HG03025 (cell line): ENCODE measurements at regions not wholly inside any gene's neighbourhood (a gene's known extent, or its start where the extent isn't known, plus 50 kb on each side); places are given as distances from the start of the nearest gene placed in this dataset.
"Not testable (repeated sequence)": the region's sequence is repeated elsewhere in the genome, so short reads cannot be mapped to it uniquely, and the experiment has no call there.

Experiments
- ATAC-seq: cut with Tn5 transposase; IDR thresholded peaks from one replicate; pipeline ENCODE4 v1.9.1; 2021; ENCODE audit warnings: mild to moderate bottlenecking, moderate library complexity; ENCODE audit not compliant: unreplicated experiment, low FRiP score

DNA sequence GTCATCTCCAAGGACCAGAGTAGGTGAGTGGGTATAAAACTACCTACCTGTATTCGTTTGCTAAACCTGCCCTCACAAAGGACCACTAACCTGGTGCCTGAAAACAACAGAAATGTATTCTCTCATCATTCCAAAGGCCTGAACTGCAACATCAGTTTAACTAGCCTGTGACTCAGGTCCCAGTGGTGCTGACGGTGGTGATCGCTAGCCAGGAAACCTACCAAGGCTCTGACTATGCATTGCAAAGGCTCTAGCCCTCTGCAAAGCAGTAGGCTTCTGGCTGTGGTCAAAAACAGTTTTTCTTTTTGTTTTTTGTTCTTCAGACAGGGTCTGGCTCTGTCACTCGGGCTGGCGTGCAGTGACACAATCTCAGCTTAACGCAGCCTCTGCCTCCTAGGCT is 107.5 kb downstream of the NPTX2 start:
- ATAC-seq: no peak

DNA sequence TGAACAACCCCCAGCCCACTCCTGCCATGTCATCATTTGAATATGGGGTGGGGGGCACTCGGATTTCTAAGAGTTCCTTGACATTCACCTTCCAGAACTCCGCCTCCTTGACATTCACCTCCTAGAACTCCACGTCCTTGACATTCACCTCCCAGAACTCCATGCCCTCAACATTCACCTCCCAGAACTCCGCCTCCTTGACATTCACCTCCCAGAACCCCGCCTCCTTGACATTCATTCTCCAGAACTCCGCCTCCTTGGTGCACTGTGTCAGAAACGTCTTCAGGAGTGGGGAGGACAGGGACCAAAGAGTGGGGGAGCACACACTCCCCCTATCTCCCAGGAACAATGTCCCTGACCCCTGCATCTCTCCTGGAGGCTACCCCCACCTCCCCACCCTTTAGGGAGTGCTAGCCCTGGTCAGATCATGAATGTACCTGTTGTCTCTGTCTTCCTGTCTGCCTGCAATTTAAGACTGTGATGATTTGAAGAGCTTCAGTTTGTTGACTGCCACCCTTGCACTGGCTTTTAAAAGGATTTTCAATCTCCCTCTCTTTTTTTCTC is 110.1 kb downstream of the NPTX2 start:
- no peak for ATAC-seq

DNA sequence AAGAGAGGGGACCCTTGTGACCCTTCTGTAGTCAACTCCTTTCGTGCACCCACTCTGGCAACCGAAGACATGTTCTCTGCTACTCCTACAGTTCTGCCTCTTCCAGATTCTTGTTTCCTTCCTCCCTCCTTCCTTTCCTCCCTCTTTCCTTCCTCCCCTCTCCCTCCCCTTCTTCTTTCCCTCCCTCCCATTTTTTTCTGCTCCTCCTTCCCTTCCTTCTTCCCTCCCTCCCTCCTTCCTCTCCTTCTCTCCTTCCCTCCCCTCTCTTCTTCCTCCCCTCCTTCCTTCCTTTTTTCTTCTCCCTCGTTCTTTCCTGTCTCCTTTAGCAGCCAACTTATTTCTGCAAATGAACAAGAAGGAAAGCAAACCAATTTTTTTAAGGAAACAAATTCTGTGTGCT is 111.5 kb downstream of the NPTX2 start:
- ATAC-seq: no peak

DNA sequence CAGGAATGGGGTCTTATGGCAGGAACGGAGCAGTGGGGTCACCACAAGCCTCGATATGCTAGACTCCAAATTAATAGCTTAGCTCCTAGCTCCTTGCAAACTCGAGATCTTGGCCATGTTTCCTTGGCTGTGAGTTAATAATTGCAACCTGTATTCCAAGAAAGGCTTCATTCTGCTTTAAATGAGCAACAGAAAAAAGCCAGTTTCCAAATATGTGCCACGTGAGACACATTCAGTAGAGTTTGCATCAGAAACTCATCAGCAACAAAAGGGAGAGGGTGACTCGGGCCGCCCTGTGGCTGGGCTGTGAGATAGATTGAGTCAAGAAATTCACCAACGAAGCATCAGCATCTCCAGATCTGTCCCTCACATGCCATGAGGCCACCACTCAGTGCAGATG is 112.0 kb downstream of the NPTX2 start:
- ATAC-seq: no peak

DNA sequence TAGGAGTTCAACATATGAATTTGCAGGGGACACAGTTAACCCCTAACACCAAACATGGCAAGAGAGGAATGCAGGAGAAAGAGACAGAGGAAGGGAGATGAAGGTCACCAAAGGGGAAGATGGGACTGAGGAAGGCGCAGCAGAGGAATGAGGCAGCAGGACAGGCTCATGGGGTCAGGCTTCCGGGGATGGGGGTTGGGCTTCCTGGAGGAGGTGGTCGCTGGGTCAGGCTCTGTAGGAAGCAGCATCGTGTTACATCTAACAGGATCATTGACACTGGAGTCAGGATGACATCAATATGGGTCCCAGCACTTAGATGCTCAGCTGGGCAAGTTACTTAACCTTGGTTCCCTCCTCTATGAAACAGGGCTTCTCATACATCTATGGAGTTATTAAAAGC is 113.2 kb downstream of the NPTX2 start:
- ATAC-seq: no peak

DNA sequence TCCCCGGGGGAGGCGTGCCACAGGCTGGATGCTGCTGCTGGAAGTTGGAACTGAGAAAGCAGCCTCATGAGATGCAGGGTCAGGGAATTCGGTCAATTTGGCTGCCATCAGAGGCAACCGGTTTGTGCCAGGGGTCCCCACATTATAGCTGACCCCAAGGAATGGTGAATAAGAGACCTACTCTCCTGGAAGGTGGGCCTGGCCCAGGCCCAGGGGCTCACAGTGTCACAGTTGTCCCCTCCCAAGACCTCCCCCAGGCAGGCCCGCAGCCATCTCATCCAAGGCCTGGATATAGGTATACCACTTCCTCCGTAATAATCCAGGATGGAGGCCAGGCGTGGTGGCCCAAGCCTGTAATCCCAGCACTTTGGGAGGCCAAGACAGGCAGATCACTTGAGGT is 114.6 kb downstream of the NPTX2 start:
- ATAC-seq: no peak

DNA sequence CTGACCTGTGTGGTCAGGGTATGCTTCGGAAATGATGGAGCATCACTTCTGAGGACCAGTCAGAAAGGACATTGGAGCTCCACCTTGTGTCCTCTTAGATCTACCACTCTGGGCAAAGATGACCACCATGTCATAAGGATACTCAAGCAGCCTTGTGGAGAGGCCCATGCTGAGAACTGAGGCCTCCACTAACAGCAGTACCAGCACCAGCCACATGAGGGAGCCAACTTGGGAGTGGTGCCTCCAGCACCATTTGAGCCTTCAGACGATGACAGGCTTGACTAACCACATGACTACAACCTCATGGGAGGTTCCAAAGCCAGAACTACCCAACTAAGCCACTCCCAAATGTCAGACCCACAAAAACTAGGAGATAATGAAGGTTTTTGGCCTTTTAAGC is 116.0 kb downstream of the NPTX2 start:
- no peak for ATAC-seq

DNA sequence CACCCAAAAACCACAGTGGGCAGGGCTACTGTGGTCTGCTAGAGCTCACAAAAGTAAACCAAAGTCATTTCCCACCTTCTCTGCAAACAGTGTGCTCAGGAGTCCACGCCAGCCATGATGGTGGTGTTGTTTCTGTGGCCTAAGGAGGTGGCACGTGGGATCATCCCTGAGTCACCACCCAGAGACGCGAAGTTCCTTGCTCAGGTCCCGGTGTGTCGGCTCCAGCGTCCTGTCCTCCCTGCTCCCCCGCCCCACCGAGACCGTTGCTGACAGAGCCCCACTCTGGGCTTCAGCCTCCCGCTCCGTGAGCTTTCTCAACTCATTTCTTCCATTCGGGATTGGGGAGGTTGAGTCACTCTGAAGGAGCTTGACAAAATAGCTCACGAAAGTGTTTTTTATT is 118.7 kb downstream of the NPTX2 start:
- no peak for ATAC-seq

DNA sequence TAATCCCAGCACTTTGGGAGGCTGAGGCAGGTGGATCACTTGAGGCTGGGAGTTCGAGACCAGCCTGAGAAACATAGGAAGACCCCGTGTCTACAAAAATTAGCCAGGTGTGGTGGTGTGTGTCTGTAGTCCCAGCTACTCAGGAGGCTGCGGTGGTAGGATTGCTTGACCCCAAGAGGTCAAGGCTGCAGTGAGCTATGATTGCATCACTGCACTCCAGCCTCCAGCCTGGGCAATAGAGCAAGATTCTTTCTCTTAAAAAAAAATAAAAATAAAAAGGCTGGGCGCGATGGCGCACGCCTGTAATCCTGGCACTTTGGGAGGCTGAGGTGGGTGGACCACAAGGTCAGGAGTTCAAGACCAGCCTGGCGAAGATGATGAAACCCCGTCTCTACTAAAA is 119.4 kb downstream of the NPTX2 start:
- not testable (repeated sequence) for ATAC-seq

DNA sequence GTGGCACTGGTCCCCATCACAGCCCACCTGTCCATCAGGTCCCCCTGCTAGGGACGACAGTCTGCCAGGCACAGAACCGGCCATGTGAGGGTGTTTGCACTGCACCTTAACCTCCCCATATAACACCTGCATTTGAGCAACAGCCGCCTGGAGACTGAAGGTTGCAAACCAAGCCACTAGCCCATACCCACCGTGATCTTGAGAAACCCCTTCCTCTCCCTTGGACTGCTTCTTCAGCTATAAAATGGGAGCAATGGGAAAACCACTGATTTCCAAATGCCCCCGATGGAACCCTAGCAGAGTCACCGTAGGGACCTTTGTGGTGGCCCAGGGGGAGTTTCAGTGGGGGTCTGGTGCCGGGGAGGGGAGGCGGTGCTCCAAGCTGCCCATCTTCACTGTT is 120.1 kb downstream of the NPTX2 start:
- no peak for ATAC-seq

DNA sequence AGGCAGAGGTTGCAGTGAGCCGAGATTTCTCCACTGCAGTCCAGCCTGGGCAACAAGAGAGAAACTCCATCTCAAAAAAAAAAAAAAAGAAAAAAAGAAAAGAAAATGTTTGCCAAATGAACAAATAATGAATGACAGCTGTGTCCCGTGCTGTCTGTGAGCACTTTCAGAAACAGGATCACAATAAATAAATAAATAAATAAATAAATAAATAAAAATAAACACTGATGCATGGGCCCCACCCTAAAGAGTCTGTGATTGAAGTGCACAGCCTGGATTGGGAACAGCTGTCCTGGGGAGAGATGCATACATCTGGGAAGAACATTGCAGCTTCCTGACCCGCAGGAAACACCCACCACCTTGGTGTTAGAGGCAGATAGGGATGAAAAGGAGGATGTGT is 123.6 kb downstream of the NPTX2 start:
- no peak for ATAC-seq

DNA sequence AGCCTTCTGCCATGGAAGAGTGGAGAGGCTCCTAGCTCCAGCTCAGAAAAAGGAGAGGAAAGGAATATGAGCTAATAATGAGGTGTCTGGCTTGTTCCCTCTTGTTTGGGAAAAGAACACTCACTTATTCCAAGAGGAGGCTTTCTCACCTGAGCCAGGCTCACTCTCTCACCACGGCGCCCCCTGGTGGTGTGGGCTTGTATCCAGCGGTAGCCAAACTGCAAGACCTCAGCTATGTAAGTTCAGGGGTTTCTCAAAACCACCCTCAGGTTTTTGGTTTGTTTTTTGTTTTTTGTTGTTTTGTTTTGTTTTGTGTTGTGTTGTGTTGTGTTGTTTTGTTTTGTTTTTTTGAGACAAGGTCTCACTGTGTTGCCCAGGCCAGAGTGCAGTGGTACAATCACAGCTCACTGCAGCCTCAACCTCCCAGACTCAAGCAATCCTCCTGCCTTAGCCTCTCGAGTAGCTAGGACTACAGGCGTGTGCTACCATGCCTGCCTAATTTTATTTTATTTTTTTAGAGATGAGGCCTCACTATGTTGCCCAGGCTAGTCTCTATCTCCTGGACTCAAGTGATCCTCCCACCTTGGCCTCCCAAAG is 124.0 kb downstream of the TMEM130 start:
- no peak for ATAC-seq

DNA sequence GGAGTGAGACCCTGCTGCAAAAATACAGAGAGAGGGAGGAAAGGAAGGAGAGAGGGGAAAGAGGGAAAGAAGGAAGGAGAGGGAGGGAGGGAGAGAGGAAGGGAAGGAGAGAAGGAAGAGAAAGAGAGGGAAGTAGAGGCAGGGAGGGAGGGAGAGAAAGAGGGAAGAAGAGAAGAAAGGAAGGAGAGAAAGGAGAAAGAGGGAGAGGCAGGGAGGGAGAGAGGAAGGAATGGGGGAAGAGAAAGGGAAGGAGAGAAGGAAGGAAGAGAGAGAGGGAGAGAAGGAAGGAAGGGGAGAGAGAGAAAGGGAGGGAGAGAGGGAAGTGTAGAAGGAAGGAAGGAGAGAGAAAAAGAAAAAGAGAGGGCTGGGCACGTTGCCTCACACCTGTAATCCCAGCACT is 121.7 kb downstream of the TMEM130 start:
- ATAC-seq: no peak

DNA sequence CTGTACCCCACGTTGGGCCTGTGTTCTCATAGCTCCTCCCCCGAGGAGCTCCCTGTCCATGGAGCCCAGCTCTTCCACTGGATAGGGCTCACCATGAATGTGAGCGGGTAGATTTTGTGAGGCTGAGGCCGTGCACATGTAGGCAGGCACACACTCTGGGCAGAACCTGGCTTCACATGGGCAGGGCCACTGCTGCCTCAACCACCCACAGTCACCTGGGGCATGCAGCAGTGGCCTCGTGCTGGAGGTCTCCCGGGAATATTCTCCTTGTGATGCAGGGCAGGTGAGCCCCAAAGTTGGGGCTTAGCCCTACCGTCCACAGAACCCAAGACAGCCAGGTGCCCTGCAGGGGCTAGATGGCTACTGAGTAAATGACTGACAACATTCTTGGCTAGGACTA is 116.6 kb downstream of the TMEM130 start:
- ATAC-seq: no peak

DNA sequence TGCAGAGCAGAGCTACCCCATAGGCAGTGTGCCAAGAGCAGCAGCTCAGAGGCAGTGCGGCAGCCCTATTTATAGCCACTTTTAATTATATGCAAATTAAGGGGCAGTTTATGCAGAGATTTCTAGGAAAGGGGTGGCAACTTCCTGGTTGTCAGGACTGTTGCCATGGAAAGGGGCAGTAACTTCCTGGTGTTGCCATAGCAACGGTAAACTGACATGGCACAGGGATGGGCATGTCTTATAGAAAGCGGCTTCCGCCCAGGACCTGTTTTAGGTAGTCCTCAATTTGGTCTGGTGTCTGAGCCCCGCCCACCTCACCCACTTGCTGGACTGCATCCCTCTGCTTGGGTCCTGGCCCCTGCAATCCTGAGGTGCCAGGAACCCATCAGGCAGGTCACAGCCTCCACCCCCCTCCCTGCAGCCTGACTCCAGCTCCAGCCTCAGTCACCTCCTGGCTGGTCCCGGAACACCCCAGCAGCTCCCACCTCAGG is 115.8 kb downstream of the TMEM130 start:
- no peak for ATAC-seq

DNA sequence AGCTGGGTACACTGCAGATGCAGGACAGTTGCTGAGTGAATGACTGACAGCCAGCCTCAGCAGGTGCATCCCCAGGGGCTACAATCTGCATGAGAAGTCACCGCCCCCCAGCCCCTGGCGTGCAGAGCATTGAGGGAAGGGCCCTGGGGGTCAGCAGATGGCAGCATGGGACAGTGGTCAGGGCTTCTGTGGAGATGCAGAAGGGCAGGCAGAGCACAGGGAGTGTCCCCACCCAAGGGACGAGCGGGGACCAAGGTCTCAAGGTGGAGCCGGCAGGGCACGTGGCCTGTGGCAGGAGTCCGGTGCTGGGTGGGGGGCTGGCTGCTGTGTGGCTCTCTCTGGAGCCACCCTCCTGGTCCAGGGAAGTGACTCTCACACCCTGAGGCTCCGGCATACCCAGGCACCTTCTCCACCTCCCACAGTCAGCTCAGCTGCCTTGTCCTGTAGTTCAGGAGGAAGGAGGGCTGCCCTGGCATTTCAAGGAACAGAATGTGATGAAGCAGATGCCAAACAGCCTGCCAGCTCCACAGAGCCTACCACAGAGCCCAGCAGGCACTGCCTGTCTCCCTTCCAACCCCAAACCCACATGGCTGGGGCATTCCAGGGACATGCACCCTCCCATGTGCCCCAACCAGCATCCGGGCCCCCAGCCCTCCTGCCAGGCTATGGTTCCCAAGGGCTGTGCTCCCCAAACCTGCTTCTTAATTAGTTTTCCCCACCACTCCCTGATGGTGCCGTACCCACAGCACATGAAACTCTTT is 114.5 kb downstream of the TMEM130 start:
- no peak for ATAC-seq

DNA sequence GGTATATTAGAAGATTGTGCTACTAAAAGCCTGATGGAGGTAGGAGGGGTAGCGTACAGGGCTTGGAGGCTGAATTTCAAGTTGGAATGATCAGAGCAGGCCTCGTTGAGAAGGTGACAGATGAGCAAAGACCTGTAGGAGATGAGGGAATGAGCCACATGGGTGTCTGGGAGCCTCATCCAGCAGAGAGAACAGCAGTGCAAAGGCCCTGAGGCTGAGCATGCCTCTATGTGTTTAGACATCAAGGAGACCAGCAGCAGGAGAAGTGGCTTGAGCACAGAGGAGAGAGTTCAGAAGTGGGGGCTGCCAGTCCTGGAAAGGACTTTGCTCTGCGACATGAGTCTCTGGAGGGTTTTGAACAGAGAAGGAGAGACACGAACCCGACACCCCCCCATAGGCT is 111.7 kb downstream of the TMEM130 start:
- no peak for ATAC-seq

DNA sequence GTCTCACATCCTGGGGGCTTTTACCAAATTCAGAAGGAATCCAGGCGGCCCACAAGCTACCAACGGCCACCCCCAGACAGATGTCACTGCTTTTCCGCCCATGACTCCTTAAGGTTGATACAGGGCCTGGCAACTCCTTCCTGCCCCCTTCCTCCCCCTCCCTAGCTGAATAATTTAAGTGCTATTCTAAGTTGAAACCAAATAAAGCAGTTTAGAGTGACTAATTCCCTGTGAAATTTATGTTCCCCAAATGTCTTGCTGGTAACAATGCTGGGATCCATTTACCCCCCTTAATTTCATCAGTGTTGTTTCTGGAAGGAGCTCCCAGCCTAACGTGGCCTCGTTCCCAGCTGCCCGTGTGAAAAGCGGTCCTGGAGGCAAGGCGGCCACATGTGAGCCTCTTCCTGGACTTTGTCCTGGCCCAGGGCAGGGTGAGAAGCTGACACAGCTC is 109.6 kb downstream of the TMEM130 start:
- no peak for ATAC-seq

DNA sequence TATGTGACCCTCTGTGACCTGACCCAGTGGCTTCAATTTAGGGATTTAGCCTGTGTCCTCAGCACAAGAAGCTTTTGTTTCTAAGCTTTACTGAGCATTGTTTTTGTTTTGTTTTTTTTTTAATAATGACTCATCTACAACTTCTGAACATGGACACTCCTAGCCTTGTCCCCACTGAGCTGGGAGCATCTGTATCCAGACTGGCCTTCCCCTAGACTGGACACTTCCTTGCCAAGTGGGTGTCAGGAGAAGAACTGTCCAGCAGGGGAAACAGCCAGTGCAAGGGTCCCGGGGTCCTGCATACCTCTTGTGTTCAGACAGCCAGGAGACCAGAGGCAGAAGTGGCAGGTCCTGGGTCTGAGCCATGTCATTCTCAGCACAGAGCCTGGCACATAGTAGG is 108.6 kb downstream of the TMEM130 start:
- no peak for ATAC-seq

DNA sequence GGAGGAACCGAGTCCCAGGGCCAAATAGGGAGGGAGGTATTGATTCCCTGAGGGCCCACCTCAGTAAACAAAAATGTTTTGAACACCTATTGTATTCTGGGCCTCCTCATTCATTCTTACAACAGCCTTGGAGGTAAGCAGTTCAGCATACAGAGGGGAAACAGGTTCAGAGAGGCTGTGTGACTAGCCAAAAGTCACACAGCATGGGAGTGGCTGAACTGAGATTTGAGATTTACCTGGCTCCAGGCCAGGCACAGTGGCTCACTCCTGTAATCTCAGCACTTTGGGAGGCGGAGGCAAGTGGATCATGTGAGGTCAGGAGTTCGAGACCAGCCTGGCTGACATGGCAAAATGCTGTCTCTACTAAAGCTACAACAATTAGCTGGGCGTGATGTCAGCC is 107.2 kb downstream of the TMEM130 start:
- no peak for ATAC-seq

DNA sequence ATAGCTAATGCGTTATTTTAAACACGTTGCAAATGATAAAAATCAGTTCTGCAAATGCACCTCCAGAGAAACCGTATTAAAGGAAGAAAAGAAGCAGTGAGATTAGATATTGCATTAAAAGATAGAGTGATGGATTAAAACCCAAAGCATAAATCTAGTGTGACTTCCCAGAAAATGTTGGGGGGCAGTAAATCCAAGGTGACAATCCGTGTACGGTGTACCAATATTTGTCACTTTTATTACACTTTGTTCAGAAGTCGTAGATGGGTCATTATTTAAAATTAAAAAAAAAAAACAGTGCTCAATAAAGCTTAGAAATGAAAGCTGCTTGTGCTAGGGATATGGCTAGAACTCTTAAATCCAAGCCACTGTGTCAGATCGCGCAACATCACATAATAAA is 106.4 kb downstream of the TMEM130 start:
- ATAC-seq: no peak

DNA sequence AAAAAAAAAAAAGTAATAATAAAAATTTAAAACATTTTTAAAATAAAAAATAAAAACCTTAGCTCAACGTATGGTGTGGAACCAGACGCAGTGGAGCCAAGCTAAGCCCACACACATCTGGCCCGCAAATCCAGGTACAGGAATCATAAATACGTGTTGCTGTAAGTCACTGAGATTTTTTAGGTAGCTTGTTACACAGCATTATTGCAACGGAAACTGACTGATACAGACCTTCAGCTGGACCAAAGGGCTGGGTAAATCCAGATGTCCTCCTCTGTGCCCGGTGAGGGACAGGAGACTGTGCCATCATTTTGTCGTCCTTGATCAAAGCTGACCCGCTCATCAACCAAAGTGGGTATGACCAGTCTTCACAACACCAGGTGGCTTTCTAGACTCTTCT is 104.9 kb downstream of the TMEM130 start:
- no peak for ATAC-seq
